ENCODE measurements at regions not wholly inside any gene's neighbourhood (a gene's known extent, or its start where the extent isn't known, plus 50 kb on each side); places are given as distances from the start of the nearest gene placed in this dataset.

GRCh38 chr11:80346353-80347059 is 905.7 kb upstream of the TENM4 start:
- DNase-seq (ENCODE audit: low spot score), result no peak

- DNase-seq (ENCODE audit: low spot score), result no peak
These were observed 902.6 kb upstream of the TENM4 start for GRCh38 chr11:80343436-80343835.

- no peak for DNase-seq (ENCODE audit: low spot score)
These were observed 897.4 kb upstream of the TENM4 start for GRCh38 chr11:80338231-80338630.

GRCh38 chr11:80331694-80332093 is 890.9 kb upstream of the TENM4 start:
- DNase-seq (ENCODE audit: low spot score), result no peak

GRCh38 chr11:80330264-80330663 is 889.4 kb upstream of the TENM4 start:
- DNase-seq (ENCODE audit: low spot score), result peak; percentile 51

- no peak for DNase-seq (ENCODE audit: low spot score)
These were observed 887.9 kb upstream of the TENM4 start for GRCh38 chr11:80328774-80329173.

GRCh38 chr11:80327956-80328614 is 887.3 kb upstream of the TENM4 start:
- peak; percentile 53 for DNase-seq (ENCODE audit: low spot score)

GRCh38 chr11:80321786-80322185 is 881.0 kb upstream of the TENM4 start:
- DNase-seq (ENCODE audit: low spot score), result no peak

GRCh38 chr11:80320765-80321164 is 879.9 kb upstream of the TENM4 start:
- peak; percentile 5 for DNase-seq (ENCODE audit: low spot score)

- DNase-seq (ENCODE audit: low spot score), result no peak
These were observed 879.4 kb upstream of the TENM4 start for GRCh38 chr11:80320226-80320625.

- DNase-seq (ENCODE audit: low spot score), result no peak
These were observed 876.8 kb upstream of the TENM4 start for GRCh38 chr11:80317612-80318011.

GRCh38 chr11:80315200-80315599 is 874.4 kb upstream of the TENM4 start:
- no peak for DNase-seq (ENCODE audit: low spot score)

- DNase-seq (ENCODE audit: low spot score), result peak; percentile 50
These were observed 868.5 kb upstream of the TENM4 start for GRCh38 chr11:80309301-80309700.

- DNase-seq (ENCODE audit: low spot score), result no peak
These were observed 866.8 kb upstream of the TENM4 start for GRCh38 chr11:80307676-80308075.

- DNase-seq (ENCODE audit: low spot score), result peak; percentile 90
These were observed 857.2 kb upstream of the TENM4 start for GRCh38 chr11:80297858-80298632.

GRCh38 chr11:80293293-80293692 is 852.5 kb upstream of the TENM4 start:
- DNase-seq (ENCODE audit: low spot score), result no peak

GRCh38 chr11:80284946-80285785 is 844.3 kb upstream of the TENM4 start:
- DNase-seq (ENCODE audit: low spot score), result no peak

GRCh38 chr11:80282643-80283042 is 841.8 kb upstream of the TENM4 start:
- no peak for DNase-seq (ENCODE audit: low spot score)

- no peak for DNase-seq (ENCODE audit: low spot score)
These were observed 840.4 kb upstream of the TENM4 start for GRCh38 chr11:80281194-80281593.

- no peak for DNase-seq (ENCODE audit: low spot score)
These were observed 839.9 kb upstream of the TENM4 start for GRCh38 chr11:80280737-80281136.

GRCh38 chr11:80261776-80262175 is 820.9 kb upstream of the TENM4 start:
- DNase-seq (ENCODE audit: low spot score), result no peak

Measured in kidney tubule cell (primary cell).